ENCODE measurements at regions not wholly inside any gene's neighbourhood (a gene's known extent, or its start where the extent isn't known, plus 50 kb on each side); places are given as distances from the start of the nearest gene placed in this dataset.

- TF ChIP-seq CTCF (conservative IDR thresholded peaks at IDR 0.05; ENCODE audit: low read depth in 2 of 2) (no peak), REST (IDR thresholded peaks at IDR 0.05; ENCODE audit: unreplicated experiment) (no peak), ETS1 (IDR thresholded peaks at IDR 0.05) (no peak), EZH2 (IDR thresholded peaks at IDR 0.05; ENCODE audit: low read depth, unreplicated experiment) (no peak), CREB1 (CRISPR knock-in tag; IDR thresholded peaks at IDR 0.05; ENCODE audit: low read depth) (no peak), POLR2AphosphoS5 (IDR thresholded peaks at IDR 0.05; ENCODE audit: low read depth) (no peak), NANOG (IDR thresholded peaks at IDR 0.05; ENCODE audit: borderline replicate concordance) (no peak), EZH2phosphoT487 (IDR thresholded peaks at IDR 0.05; ENCODE audit: unreplicated experiment) (no peak), ZNF114 (CRISPR knock-in tag; IDR thresholded peaks at IDR 0.05) (no peak), JUNB (IDR thresholded peaks at IDR 0.05; ENCODE audit: unreplicated experiment) (no peak)
These were observed 89.7 kb downstream of the HSPH1 start for GRCh38 chr13:31072041-31072440.
